Right atrium auricular region (tissue), 2 donors: ENCODE measurements at regions not wholly inside any gene's neighbourhood (a gene's known extent, or its start where the extent isn't known, plus 50 kb on each side); places are given as distances from the start of the nearest gene placed in this dataset.
"Not testable (repeated sequence)": the region's sequence is repeated elsewhere in the genome, so short reads cannot be mapped to it uniquely, and the experiment has no call there.

ENCODE experiments used
- DNase-seq: peaks from one replicate; pipeline ENCODE4 v3.0.0-alpha.2; 2019; ENCODE audit warnings: low spot score
- H3K27ac ChIP-seq, 2 donors: fragments of 200-600 bp; sonication (generic); 1 replicate in 1 of 2; 2 replicates in 1 of 2; pipeline ENCODE4 v1.5.1; 2016 to 2019
- H3K27me3 ChIP-seq, 2 donors: fragments of 200-600 bp; sonication (generic); one replicate each; pipeline versions ENCODE4 v1.5.1 to v1.6.0; 2017 to 2019
- H3K36me3 ChIP-seq: fragments of 200-600 bp; sonication (generic); one replicate; pipeline ENCODE4 v1.5.1; 2016
- H3K4me1 ChIP-seq, 2 donors: fragments of 200-600 bp; sonication (generic); one replicate each; pipeline versions ENCODE4 v1.5.1 to v1.6.0; 2017 to 2019
- H3K4me3 ChIP-seq, 2 donors: fragments of 200-600 bp; sonication (generic); 1 replicate in 1 of 2; 2 replicates in 1 of 2; pipeline ENCODE4 v1.5.1; 2017 to 2019; ENCODE audit warnings: mild to moderate bottlenecking in 1 of 2, moderate library complexity in 1 of 2
- H3K9me3 ChIP-seq, 2 donors: fragments of 200-600 bp; sonication (generic); one replicate each; pipeline ENCODE4 v1.5.1; 2019
- TF ChIP-seq, protein P1 (sequence below), 2 donors: fragments of 200-600 bp; sonication (generic); IDR thresholded peaks; one replicate each; pipeline ENCODE4 v1.5.1; 2019; ENCODE audit warnings: antibody characterized with exemption in 2 of 2

GRCh38 chrX:17968367-17968766, 107.3 kb upstream of the RAI2 start:
- Histone ChIP-seq H3K9me3 (no peaks in the 10 kb centered on the region), H3K27ac (no peak overlapping the region), H3K4me1 (no peaks in the 10 kb centered on the region), H3K4me3 (no peak overlapping the region), H3K27me3 (no peaks in the 10 kb centered on the region), H3K36me3 (no peaks in the 10 kb centered on the region)
- DNase-seq = no peak
- TF ChIP-seq, protein P1, sequence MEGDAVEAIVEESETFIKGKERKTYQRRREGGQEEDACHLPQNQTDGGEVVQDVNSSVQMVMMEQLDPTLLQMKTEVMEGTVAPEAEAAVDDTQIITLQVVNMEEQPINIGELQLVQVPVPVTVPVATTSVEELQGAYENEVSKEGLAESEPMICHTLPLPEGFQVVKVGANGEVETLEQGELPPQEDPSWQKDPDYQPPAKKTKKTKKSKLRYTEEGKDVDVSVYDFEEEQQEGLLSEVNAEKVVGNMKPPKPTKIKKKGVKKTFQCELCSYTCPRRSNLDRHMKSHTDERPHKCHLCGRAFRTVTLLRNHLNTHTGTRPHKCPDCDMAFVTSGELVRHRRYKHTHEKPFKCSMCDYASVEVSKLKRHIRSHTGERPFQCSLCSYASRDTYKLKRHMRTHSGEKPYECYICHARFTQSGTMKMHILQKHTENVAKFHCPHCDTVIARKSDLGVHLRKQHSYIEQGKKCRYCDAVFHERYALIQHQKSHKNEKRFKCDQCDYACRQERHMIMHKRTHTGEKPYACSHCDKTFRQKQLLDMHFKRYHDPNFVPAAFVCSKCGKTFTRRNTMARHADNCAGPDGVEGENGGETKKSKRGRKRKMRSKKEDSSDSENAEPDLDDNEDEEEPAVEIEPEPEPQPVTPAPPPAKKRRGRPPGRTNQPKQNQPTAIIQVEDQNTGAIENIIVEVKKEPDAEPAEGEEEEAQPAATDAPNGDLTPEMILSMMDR (IDR thresholded peaks at IDR 0.05) = no peak

GRCh38 chrX:17967888-17968287, 106.8 kb upstream of the RAI2 start:
- no peak overlapping the region for H3K4me3 ChIP-seq
- no peaks in the 10 kb centered on the region for H3K9me3 ChIP-seq
- TF ChIP-seq, protein P1 (IDR thresholded peaks at IDR 0.05) = no peak
- no peaks in the 10 kb centered on the region for H3K4me1 ChIP-seq
- no peaks in the 10 kb centered on the region for H3K27me3 ChIP-seq
- no peak overlapping the region for H3K27ac ChIP-seq
- no peak for DNase-seq
- H3K36me3 ChIP-seq = no peaks in the 10 kb centered on the region

- no peak for DNase-seq
- Histone ChIP-seq H3K4me3 (no peak overlapping the region), H3K4me1 (no peaks in the 10 kb centered on the region), H3K9me3 (no peaks in the 10 kb centered on the region), H3K27ac (no peak overlapping the region), H3K27me3 (no peaks in the 10 kb centered on the region), H3K36me3 (no peaks in the 10 kb centered on the region)
- TF ChIP-seq, protein P1 (IDR thresholded peaks at IDR 0.05) = no peak
Measured at GRCh38 chrX:17964871-17965270, 103.8 kb upstream of the RAI2 start.

- Histone ChIP-seq H3K27ac (no peak overlapping the region), H3K4me1 (no peaks in the 10 kb centered on the region), H3K36me3 (no peaks in the 10 kb centered on the region), H3K27me3 (peaks cover 0 to 2% of the 10 kb centered on the region in 2 donors), H3K4me3 (no peak overlapping the region), H3K9me3 (no peaks in the 10 kb centered on the region)
- DNase-seq = no peak
- TF ChIP-seq, protein P1 (IDR thresholded peaks at IDR 0.05) = no peak
Measured at GRCh38 chrX:17960891-17961290, 99.8 kb upstream of the RAI2 start.

GRCh38 chrX:17944833-17945497, 83.9 kb upstream of the RAI2 start:
- TF ChIP-seq, protein P1 (IDR thresholded peaks at IDR 0.05) = peak; percentile 20 to 44
- Histone ChIP-seq H3K27ac (no peak overlapping the region), H3K36me3 (no peaks in the 10 kb centered on the region), H3K9me3 (no peaks in the 10 kb centered on the region), H3K4me3 (no peak overlapping the region), H3K4me1 (no peaks in the 10 kb centered on the region), H3K27me3 (no peaks in the 10 kb centered on the region)
- no peak for DNase-seq

DNA sequence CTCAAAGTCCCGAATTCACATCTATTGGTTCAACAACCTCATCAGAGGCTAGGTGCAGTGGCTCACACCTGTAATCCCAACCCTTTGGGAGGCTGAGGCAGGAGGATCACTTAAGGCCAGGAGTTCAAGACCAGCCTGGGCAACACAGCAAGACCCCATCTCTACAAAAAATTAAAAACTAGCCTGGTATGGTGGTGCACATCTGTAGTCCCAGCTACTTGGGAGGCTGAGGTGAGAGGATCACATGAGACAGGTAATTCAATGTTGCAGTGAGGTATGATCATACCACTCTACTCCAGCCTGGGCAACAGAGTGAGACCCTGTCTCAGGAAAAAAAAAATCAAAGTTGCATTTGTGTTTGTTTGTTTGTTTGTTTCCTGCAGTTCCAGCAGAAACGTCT, 80.1 kb upstream of the RAI2 start:
- not testable (repeated sequence) for H3K27me3 ChIP-seq

More for the DNA sequence above, 80.1 kb upstream of the RAI2 start:
- DNase-seq, H3K4me1 ChIP-seq, H3K27ac ChIP-seq, H3K36me3 ChIP-seq, H3K4me3 ChIP-seq, H3K9me3 ChIP-seq: not testable (repeated sequence)
